Stomach smooth muscle (tissue), 2 donors: ENCODE measurements at regions not wholly inside any gene's neighbourhood (a gene's known extent, or its start where the extent isn't known, plus 50 kb on each side); places are given as distances from the start of the nearest gene placed in this dataset.
"Not testable (repeated sequence)": the region's sequence is repeated elsewhere in the genome, so short reads cannot be mapped to it uniquely, and the experiment has no call there.

ENCODE experiments used
- H3K27ac ChIP-seq: one replicate; pipeline ENCODE4 v1.7.0; 2013; ENCODE audit warnings: mild to moderate bottlenecking, low read length, inconsistent platforms
- H3K27me3 ChIP-seq, 2 donors: one replicate each; pipeline ENCODE4 v1.7.0; 2013; ENCODE audit warnings: low read length in 2 of 2; ENCODE audit not compliant: insufficient read depth in 2 of 2, control insufficient read depth in 1 of 2
- H3K36me3 ChIP-seq, 2 donors: one replicate each; pipeline ENCODE4 v1.7.0; 2013; ENCODE audit warnings: low read length in 2 of 2; ENCODE audit not compliant: control insufficient read depth in 2 of 2, insufficient read depth in 2 of 2
- H3K4me1 ChIP-seq: one replicate; pipeline ENCODE4 v1.7.0; 2013; ENCODE audit warnings: low read length; ENCODE audit not compliant: control insufficient read depth, insufficient read depth
- H3K4me3 ChIP-seq, 2 donors: one replicate each; pipeline ENCODE4 v1.7.0; 2013; ENCODE audit warnings: low read length in 2 of 2
- H3K9ac ChIP-seq, 2 donors: one replicate each; pipeline ENCODE4 v1.7.0; 2013; ENCODE audit warnings: low read length in 2 of 2, mild to moderate bottlenecking in 1 of 2
- H3K9me3 ChIP-seq, 2 donors: one replicate each; pipeline ENCODE4 v1.7.0; 2013; ENCODE audit warnings: low read length in 2 of 2; ENCODE audit not compliant: control insufficient read depth in 2 of 2
- donor health status: healthy.
- donor health status: Pancreatic carcinoma.

- H3K36me3 ChIP-seq = no peaks in the 10 kb centered on the region
- H3K4me1 ChIP-seq = no peaks in the 10 kb centered on the region
- H3K9me3 ChIP-seq = no peaks in the 10 kb centered on the region
- no peak overlapping the region for H3K27ac ChIP-seq
- H3K4me3 ChIP-seq = no peak overlapping the region
- no peaks in the 10 kb centered on the region for H3K27me3 ChIP-seq
- H3K9ac ChIP-seq = no peak overlapping the region
Observed at GRCh38 chr3:106839576-106840280, 537.5 kb upstream of the CCDC54 start.

- H3K4me1 ChIP-seq = no peaks in the 10 kb centered on the region
- H3K36me3 ChIP-seq = no peaks in the 10 kb centered on the region
- H3K9me3 ChIP-seq = no peaks in the 10 kb centered on the region
- H3K27ac ChIP-seq = no peak overlapping the region
- H3K27me3 ChIP-seq = no peaks in the 10 kb centered on the region
- no peak overlapping the region for H3K9ac ChIP-seq
- H3K4me3 ChIP-seq = no peak overlapping the region
Observed at GRCh38 chr3:106840319-106840718, 536.9 kb upstream of the CCDC54 start.

- Histone ChIP-seq H3K27ac (no peak overlapping the region), H3K4me3 (no peak overlapping the region), H3K27me3 (no peaks in the 10 kb centered on the region), H3K9me3 (no peaks in the 10 kb centered on the region), H3K36me3 (no peaks in the 10 kb centered on the region), H3K4me1 (no peaks in the 10 kb centered on the region), H3K9ac (no peak overlapping the region)
Observed at GRCh38 chr3:106842151-106842550, 535.1 kb upstream of the CCDC54 start.

DNA sequence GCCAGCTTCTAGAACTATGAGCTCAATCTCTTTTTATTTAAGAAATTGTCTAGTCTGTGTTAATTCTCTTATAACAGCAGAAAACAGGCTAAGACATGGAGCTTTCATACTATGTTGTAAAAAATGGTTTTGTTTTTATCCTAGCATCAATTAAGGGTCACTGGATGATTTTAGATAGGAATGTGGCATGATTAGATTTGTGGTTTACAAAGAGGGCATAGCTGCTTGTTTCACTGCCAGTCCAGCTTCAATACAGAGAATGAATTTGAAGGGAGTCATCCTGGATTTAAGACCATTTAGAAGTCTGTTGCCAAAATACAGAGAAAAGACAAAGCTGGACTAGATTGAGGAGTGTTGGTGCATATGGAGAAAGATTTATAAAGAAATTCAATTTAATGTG is 532.6 kb upstream of the CCDC54 start:
- H3K4me1 ChIP-seq = no peaks in the 10 kb centered on the region
- no peaks in the 10 kb centered on the region for H3K36me3 ChIP-seq
- no peak overlapping the region for H3K9ac ChIP-seq
- no peak overlapping the region for H3K4me3 ChIP-seq
- H3K9me3 ChIP-seq = no peaks in the 10 kb centered on the region
- no peak overlapping the region for H3K27ac ChIP-seq
- H3K27me3 ChIP-seq = no peaks in the 10 kb centered on the region

DNA sequence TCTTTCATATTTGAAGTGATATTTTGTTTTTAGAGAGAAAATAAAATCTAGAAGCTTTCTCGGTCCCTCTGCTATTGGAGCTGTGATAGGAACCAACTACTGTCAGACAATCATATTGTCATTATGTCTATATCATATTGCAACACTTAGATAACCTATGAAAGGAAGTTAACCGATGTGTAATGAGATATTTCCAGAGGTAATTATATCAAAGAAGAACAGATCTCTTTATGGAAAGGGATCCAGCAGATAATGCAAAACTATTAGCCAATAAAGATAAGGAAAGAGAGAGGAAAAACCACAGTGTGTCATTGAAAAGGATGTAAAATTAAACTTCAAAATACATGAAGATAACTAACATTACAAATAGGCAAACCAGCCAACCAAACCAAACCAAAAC is 529.1 kb upstream of the CCDC54 start:
- Histone ChIP-seq H3K9me3 (no peaks in the 10 kb centered on the region), H3K4me3 (no peak overlapping the region), H3K27me3 (no peaks in the 10 kb centered on the region), H3K36me3 (no peaks in the 10 kb centered on the region), H3K4me1 (no peaks in the 10 kb centered on the region), H3K9ac (no peak overlapping the region), H3K27ac (no peak overlapping the region)

GRCh38 chr3:106850437-106850836 is 526.8 kb upstream of the CCDC54 start:
- no peak overlapping the region for H3K4me3 ChIP-seq
- H3K27me3 ChIP-seq = no peaks in the 10 kb centered on the region
- H3K4me1 ChIP-seq = no peaks in the 10 kb centered on the region
- no peak overlapping the region for H3K27ac ChIP-seq
- no peaks in the 10 kb centered on the region for H3K36me3 ChIP-seq
- no peaks in the 10 kb centered on the region for H3K9me3 ChIP-seq
- H3K9ac ChIP-seq = no peak overlapping the region

DNA sequence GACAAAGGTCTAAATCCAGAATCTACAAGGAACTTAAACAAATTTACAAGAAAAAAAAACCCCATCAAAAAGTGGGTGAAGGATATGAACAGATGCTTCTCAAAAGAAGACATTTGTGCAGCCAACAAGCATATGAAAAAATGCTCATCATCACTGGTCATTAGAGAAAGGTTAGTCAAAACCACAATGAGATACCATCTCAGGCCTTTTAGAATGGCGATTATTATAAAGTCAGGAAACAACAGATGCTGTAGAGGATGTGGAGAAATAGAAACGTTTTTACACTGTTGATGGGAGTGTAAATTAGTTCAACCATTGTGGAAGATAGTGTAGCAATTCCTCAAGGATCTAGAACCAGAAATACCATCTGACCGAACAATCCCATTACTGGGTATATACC is 518.9 kb upstream of the CCDC54 start:
- not testable (repeated sequence) for H3K9ac ChIP-seq, H3K27ac ChIP-seq, H3K4me3 ChIP-seq, H3K9me3 ChIP-seq, H3K36me3 ChIP-seq, H3K4me1 ChIP-seq, H3K27me3 ChIP-seq

GRCh38 chr3:106860182-106860581 is 517.1 kb upstream of the CCDC54 start:
- Histone ChIP-seq H3K27ac (no peak overlapping the region), H3K36me3 (no peaks in the 10 kb centered on the region), H3K9ac (no peak overlapping the region), H3K9me3 (no peaks in the 10 kb centered on the region), H3K4me3 (no peak overlapping the region), H3K27me3 (no peaks in the 10 kb centered on the region), H3K4me1 (no peaks in the 10 kb centered on the region)

DNA sequence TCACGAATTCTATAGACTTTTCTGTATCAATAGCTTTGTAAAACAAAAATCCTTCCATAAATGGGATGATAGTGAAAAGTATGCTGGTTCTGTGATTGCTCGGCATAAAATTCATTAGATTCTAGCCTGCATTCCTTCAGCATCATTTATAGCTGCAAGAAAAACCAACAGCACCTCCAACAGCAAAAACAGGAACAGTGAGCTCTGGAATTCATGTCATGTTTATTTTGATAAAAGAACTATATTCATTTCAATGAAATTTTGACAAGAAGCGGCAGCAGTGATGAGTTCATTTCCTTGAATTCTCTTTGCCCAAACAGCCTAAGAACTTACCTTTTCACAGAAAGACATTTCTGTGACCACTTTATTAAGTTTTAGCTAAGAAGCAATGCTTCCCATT is 515.2 kb upstream of the CCDC54 start:
- no peak overlapping the region for H3K4me3 ChIP-seq
- no peak overlapping the region for H3K9ac ChIP-seq
- H3K9me3 ChIP-seq = no peaks in the 10 kb centered on the region
- H3K27ac ChIP-seq = no peak overlapping the region
- no peaks in the 10 kb centered on the region for H3K4me1 ChIP-seq
- no peaks in the 10 kb centered on the region for H3K36me3 ChIP-seq
- H3K27me3 ChIP-seq = no peaks in the 10 kb centered on the region

- Histone ChIP-seq H3K4me1 (no peaks in the 10 kb centered on the region), H3K27ac (no peak overlapping the region)
Observed at GRCh38 chr3:106877627-106878026, 499.6 kb upstream of the CCDC54 start.

GRCh38 chr3:106880206-106880605 is 497.0 kb upstream of the CCDC54 start:
- Histone ChIP-seq H3K4me1 (no peaks in the 10 kb centered on the region), H3K9ac (no peak overlapping the region), H3K4me3 (no peak overlapping the region), H3K36me3 (no peaks in the 10 kb centered on the region), H3K27me3 (no peaks in the 10 kb centered on the region), H3K27ac (no peak overlapping the region), H3K9me3 (no peaks in the 10 kb centered on the region)

More at GRCh38 chr3:106877627-106878026, 499.6 kb upstream of the CCDC54 start:
- Histone ChIP-seq H3K9ac (no peak overlapping the region), H3K4me3 (no peak overlapping the region), H3K36me3 (no peaks in the 10 kb centered on the region), H3K9me3 (no peaks in the 10 kb centered on the region), H3K27me3 (no peaks in the 10 kb centered on the region)
